ENCODE measurements at regions not wholly inside any gene's neighbourhood (a gene's known extent, or its start where the extent isn't known, plus 50 kb on each side); places are given as distances from the start of the nearest gene placed in this dataset.

DNA sequence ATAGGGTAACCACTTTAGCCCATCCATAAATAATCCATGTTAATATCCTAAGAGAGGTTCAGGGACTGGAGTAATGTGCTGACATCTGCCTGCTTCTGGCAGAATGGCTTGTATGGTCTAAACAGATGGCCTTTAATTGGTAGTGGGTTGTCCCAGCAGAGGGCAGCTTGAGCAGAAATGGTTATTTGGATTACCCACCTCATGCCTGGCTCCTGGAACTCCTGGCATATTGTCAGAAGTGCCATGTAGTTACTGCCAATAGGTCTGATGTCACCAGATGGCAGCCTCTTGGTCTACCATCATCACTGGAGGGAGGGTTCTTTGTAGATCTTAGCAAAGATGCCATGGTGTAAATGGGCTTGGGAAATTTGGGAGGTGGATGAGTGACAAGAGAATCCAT, 157.5 kb upstream of the SOX9 start:
- CTCF ChIA-PET: no interaction called here
- intact Hi-C loops (cut with micrococcal nuclease): no loop called here
- dilution Hi-C loops (cut with MboI; ENCODE audit: extremely low pct_ligation_motif_present, low sequenced_read_pairs): no loop called here

More for the DNA sequence above, 157.5 kb upstream of the SOX9 start:
- Histone ChIP-seq H3K79me2 (ENCODE audit: control insufficient read depth, insufficient read depth, low read length) (no peaks in the 10 kb centered on the region), H3K4me2 (ENCODE audit: insufficient read depth, low read length) (no peak overlapping the region), H3K9me3 (replicated peaks; ENCODE audit: control insufficient read depth, insufficient read depth, low read length) (peaks cover 4% of the 10 kb centered on the region), H3K36me3 (ENCODE audit: control insufficient read depth in 2 of 2, extremely low read depth in 1 of 2, insufficient read depth in 2 of 2, low read length in 2 of 2) (no peaks in the 10 kb centered on the region), H3K9me1 (replicated peaks; ENCODE audit: control insufficient read depth, extremely low read depth, insufficient read depth, low read length) (no peaks in the 10 kb centered on the region), H4K20me1 (replicated peaks; ENCODE audit: control insufficient read depth, extremely low read depth, insufficient read depth, low read length) (no peaks in the 10 kb centered on the region), H3K4me1 (ENCODE audit: control insufficient read depth, extremely low read depth, insufficient read depth, low read length) (no peaks in the 10 kb centered on the region), H3K9ac (replicated peaks; ENCODE audit: extremely low read depth, insufficient read depth, low read length) (no peak overlapping the region), H3K27me3 (ENCODE audit: control insufficient read depth in 2 of 2, insufficient read depth in 2 of 2, low read length in 2 of 2) (no peaks in the 10 kb centered on the region), H3K27ac (ENCODE audit: insufficient read depth, low read depth, low read length) (no peak overlapping the region), H3K4me3 (replicated peaks in 1 of 3; ENCODE audit: insufficient read depth in 1 of 3, low read depth in 1 of 3, low read length in 3 of 3) (no peak overlapping the region), H2AFZ (ENCODE audit: low read depth, low read length) (no peak overlapping the region)
- no TSS peak for BruUV-seq (replicated peaks)
- DNase-seq (ENCODE audit: low read depth, low spot score) (no peak), FAIRE-seq (no peak)
- POLR2A ChIA-PET: no interaction called here
- TF ChIP-seq JUN (IDR thresholded peaks at IDR 0.05; ENCODE audit: borderline replicate concordance, insufficient read depth, insufficient read length, low read depth): no peak
- TF ChIP-seq POLR2A (IDR thresholded peaks at IDR 0.05; ENCODE audit: low read depth, low read length): no peak
- TF ChIP-seq MYC (IDR thresholded peaks at IDR 0.05; ENCODE audit: low read depth, low read length): no peak
- no peak for TF ChIP-seq FOS (IDR thresholded peaks at IDR 0.05; ENCODE audit: borderline replicate concordance, insufficient read depth, low read length)
- TF ChIP-seq GATA2 (IDR thresholded peaks at IDR 0.05; ENCODE audit: insufficient read depth, insufficient read length, low read depth, low read length): no peak
- TF ChIP-seq, protein P1, sequence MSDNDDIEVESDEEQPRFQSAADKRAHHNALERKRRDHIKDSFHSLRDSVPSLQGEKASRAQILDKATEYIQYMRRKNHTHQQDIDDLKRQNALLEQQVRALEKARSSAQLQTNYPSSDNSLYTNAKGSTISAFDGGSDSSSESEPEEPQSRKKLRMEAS (IDR thresholded peaks at IDR 0.05; ENCODE audit: insufficient read depth, insufficient read length): no peak
- TF ChIP-seq, protein P2, sequence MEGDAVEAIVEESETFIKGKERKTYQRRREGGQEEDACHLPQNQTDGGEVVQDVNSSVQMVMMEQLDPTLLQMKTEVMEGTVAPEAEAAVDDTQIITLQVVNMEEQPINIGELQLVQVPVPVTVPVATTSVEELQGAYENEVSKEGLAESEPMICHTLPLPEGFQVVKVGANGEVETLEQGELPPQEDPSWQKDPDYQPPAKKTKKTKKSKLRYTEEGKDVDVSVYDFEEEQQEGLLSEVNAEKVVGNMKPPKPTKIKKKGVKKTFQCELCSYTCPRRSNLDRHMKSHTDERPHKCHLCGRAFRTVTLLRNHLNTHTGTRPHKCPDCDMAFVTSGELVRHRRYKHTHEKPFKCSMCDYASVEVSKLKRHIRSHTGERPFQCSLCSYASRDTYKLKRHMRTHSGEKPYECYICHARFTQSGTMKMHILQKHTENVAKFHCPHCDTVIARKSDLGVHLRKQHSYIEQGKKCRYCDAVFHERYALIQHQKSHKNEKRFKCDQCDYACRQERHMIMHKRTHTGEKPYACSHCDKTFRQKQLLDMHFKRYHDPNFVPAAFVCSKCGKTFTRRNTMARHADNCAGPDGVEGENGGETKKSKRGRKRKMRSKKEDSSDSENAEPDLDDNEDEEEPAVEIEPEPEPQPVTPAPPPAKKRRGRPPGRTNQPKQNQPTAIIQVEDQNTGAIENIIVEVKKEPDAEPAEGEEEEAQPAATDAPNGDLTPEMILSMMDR (IDR thresholded peaks at IDR 0.05; ENCODE audit: extremely low read depth in 1 of 2, insufficient read depth in 1 of 2, low read depth in 1 of 2, low read length in 2 of 2): no peak
- no peak for TF ChIP-seq POLR2AphosphoS5 (IDR thresholded peaks at IDR 0.05; ENCODE audit: insufficient read depth, low read depth, low read length)
- no peak for TF ChIP-seq EZH2 (IDR thresholded peaks at IDR 0.05; ENCODE audit: borderline replicate concordance, low read depth, low read length, severe bottlenecking)

All from endothelial cell of umbilical vein (primary cell).